SKM-1 (cell line): ENCODE measurements at regions not wholly inside any gene's neighbourhood (a gene's known extent, or its start where the extent isn't known, plus 50 kb on each side); places are given as distances from the start of the nearest gene placed in this dataset.

ENCODE experiments used
- DNase-seq: peaks from one replicate; lab custom pipeline; 2025; ENCODE audit not compliant: unreplicated experiment; lab: John Stamatoyannopoulos, UW

- no peak for DNase-seq
Measured at GRCh38 chr9:108681851-108682590, 173.8 kb downstream of the ACTL7B start.

- no peak for DNase-seq
Measured at GRCh38 chr9:108680946-108681345, 174.8 kb downstream of the ACTL7B start.

- no peak for DNase-seq
Measured at GRCh38 chr9:108677776-108678175, 178.0 kb downstream of the ACTL7B start.

GRCh38 chr9:108676355-108676754, 179.4 kb downstream of the ACTL7B start:
- no peak for DNase-seq

- no peak for DNase-seq
Measured at GRCh38 chr9:108675708-108676107, 180.1 kb downstream of the ACTL7B start.

- DNase-seq: no peak
Measured at GRCh38 chr9:108674766-108675530, 180.8 kb downstream of the ACTL7B start.

- DNase-seq: no peak
Measured at GRCh38 chr9:108673386-108673785, 182.4 kb downstream of the ACTL7B start.

GRCh38 chr9:108672475-108673190, 183.2 kb downstream of the ACTL7B start:
- DNase-seq: no peak

GRCh38 chr9:108671794-108672193, 184.0 kb downstream of the ACTL7B start:
- DNase-seq: no peak

GRCh38 chr9:108671176-108671575, 184.6 kb downstream of the ACTL7B start:
- no peak for DNase-seq

GRCh38 chr9:108668938-108669335, 186.8 kb downstream of the ACTL7B start:
- DNase-seq: no peak

- no peak for DNase-seq
Measured at GRCh38 chr9:108668191-108668937, 187.4 kb downstream of the ACTL7B start.

- DNase-seq: no peak
Measured at GRCh38 chr9:108666240-108666784, 189.5 kb downstream of the ACTL7B start.

GRCh38 chr9:108665521-108666239, 190.1 kb downstream of the ACTL7B start:
- DNase-seq: no peak

- DNase-seq: no peak
Measured at GRCh38 chr9:108664309-108665255, 191.2 kb downstream of the ACTL7B start.

- no peak for DNase-seq
Measured at GRCh38 chr9:108663422-108663821, 192.4 kb downstream of the ACTL7B start.

- DNase-seq: no peak
Measured at GRCh38 chr9:108662956-108663355, 192.8 kb downstream of the ACTL7B start.

- DNase-seq: no peak
Measured at GRCh38 chr9:108662091-108662875, 193.5 kb downstream of the ACTL7B start.
